Liver (tissue), 3 donors: ENCODE measurements at regions not wholly inside any gene's neighbourhood (a gene's known extent, or its start where the extent isn't known, plus 50 kb on each side); places are given as distances from the start of the nearest gene placed in this dataset.

ENCODE experiments used
- CTCF ChIP-seq: fragments of 150-350 bp; IDR thresholded peaks from 2 replicates; pipeline ENCODE4 v1.5.1; 2017; ENCODE audit warnings: improper control_type of control experiment, low read depth, low read length; ENCODE audit not compliant: missing input control
- EGR1 ChIP-seq, 2 donors: IDR thresholded peaks; 2 replicates each; pipeline ENCODE4 v1.6.1; 2016 to 2018; ENCODE audit warnings: antibody characterized with exemption in 2 of 2, low read depth in 2 of 2
- RAD21 ChIP-seq, 2 donors: IDR thresholded peaks; 2 replicates each; pipeline ENCODE4 v1.6.1; 2016; ENCODE audit warnings: antibody characterized with exemption in 2 of 2, mild to moderate bottlenecking in 2 of 2
- REST ChIP-seq: IDR thresholded peaks from 2 replicates; pipeline ENCODE4 v1.6.1; 2016; ENCODE audit warnings: antibody characterized with exemption, mild to moderate bottlenecking
- donor health status: healthy.
- donor health status: healthy.

GRCh38 chr3:32630266-32630665 is 54.7 kb upstream of the CNOT10 start:
- TF ChIP-seq CTCF, result no peak
- no peak for TF ChIP-seq REST
- TF ChIP-seq RAD21 (IDR thresholded peaks at IDR 0.05), result no peak
- TF ChIP-seq EGR1 (IDR thresholded peaks at IDR 0.05; ENCODE audit: low read depth in 2 of 2), result no peak
